Upper lobe of left lung (tissue), 4 donors: ENCODE measurements at regions not wholly inside any gene's neighbourhood (a gene's known extent, or its start where the extent isn't known, plus 50 kb on each side); places are given as distances from the start of the nearest gene placed in this dataset.

ENCODE experiments used
- EP300 ChIP-seq, 4 donors: sonication (generic); formaldehyde crosslinking; IDR thresholded peaks; one replicate each; pipeline ENCODE4 v1.5.1; 2017; ENCODE audit warnings: antibody characterized with exemption in 4 of 4, control low read depth in 2 of 4
- POLR2A ChIP-seq, 4 donors: fragments of 450-650 bp; IDR thresholded peaks; one replicate each; pipeline ENCODE4 v1.5.1; 2016 to 2017; ENCODE audit warnings: antibody characterized with exemption in 4 of 4, mild to moderate bottlenecking in 2 of 4
- POLR2AphosphoS5 ChIP-seq, 2 donors: sonication (generic); formaldehyde crosslinking; IDR thresholded peaks; one replicate each; pipeline ENCODE4 v1.5.1; 2017; ENCODE audit warnings: antibody characterized with exemption in 2 of 2
- TF ChIP-seq, protein P1 (sequence below), 6 experiments: fragments of 450-650 bp in 4 of 6; fragments of 200-600 bp in 2 of 6; sonication (generic) in 2 of 6; IDR thresholded peaks; one replicate each; pipeline ENCODE4 v1.5.1; 2016 to 2019; ENCODE audit warnings: antibody characterized with exemption in 6 of 6

DNA sequence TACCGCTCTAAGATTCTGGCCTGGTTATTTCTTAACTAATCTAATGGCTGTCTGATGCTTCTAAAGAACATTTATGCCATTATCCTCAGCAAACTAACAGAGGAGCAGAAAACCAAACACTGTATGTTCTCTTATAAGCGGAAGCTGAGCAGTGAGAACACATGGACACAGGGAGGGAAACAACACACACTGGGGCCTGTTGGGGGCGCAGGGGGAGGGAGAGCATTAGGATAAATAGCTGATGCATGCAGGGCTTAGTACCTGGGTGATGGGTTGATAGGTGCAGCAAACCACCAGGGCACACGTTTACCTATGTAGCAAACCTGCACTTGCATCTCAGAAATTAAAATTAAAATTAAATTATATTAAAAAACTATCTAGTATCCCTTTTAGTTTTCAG lies 853.5 kb downstream of the GATA3 start:
- TF ChIP-seq, protein P1, sequence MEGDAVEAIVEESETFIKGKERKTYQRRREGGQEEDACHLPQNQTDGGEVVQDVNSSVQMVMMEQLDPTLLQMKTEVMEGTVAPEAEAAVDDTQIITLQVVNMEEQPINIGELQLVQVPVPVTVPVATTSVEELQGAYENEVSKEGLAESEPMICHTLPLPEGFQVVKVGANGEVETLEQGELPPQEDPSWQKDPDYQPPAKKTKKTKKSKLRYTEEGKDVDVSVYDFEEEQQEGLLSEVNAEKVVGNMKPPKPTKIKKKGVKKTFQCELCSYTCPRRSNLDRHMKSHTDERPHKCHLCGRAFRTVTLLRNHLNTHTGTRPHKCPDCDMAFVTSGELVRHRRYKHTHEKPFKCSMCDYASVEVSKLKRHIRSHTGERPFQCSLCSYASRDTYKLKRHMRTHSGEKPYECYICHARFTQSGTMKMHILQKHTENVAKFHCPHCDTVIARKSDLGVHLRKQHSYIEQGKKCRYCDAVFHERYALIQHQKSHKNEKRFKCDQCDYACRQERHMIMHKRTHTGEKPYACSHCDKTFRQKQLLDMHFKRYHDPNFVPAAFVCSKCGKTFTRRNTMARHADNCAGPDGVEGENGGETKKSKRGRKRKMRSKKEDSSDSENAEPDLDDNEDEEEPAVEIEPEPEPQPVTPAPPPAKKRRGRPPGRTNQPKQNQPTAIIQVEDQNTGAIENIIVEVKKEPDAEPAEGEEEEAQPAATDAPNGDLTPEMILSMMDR (IDR thresholded peaks at IDR 0.05), result no peak
- TF ChIP-seq POLR2AphosphoS5 (IDR thresholded peaks at IDR 0.05) (no peak), POLR2A (IDR thresholded peaks at IDR 0.05) (no peak), EP300 (IDR thresholded peaks at IDR 0.05) (no peak)
